Activated CD4-positive, alpha-beta T cell treated with anti-CD3 and anti-CD28 coated beads, Interleukin-2, amount 50 U/mL, for 48 hours (primary cell): ENCODE measurements at regions not wholly inside any gene's neighbourhood (a gene's known extent, or its start where the extent isn't known, plus 50 kb on each side); places are given as distances from the start of the nearest gene placed in this dataset.

ENCODE experiments used
- DNase-seq, 2 experiments: peaks; one replicate each; pipeline ENCODE4 v3.0.0-alpha.2; 2020

GRCh38 chr17:63134867-63135266, 168.8 kb downstream of the TANC2 start:
- no peak for DNase-seq

DNA sequence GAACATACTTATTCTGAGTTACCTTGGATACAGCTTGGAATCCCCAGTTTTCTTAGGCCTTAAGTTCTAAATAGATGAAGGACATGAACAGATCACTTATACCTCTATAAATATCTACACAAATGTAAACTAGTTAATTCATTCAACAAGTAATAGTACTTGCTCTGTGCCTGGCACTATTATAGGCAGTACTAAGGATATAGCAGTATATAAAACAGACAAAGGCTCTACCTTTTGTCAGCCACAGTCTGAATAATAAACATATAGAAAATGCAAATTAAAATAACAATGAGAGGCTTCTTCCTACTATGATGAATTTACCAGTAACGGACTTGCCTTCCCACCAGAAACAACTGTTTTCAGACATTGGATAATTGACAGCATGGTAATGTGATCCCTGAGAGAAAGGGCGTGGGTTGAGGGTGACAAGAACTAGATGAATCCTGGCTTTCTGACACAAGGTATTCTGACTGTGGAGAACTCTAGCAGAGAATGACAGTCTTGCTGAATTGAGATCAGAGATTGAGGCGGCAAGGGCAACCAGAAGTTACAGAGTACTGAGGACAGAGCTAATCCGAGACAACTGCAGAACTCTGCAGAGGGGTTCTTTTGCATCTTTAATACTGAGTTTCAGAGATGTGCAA, 170.5 kb downstream of the TANC2 start:
- DNase-seq: no peak

DNA sequence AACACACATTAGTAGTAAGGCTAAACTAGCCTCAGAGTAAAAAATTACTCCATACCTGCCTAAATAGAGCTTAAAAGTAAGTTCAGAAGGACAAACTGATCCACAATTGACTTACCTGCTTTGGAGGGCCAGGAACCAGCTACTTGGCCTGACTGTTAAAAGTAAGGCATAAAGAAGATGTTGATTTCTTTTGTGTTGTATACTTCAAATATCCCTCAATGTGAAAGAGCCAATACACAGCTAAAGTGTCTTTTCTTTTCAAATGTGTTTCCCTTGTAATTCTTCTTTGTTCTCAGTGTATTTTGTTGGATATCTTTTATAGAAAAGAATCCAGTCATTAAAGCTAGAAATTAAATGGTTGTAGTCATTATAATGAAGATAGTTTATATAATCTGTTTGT, 171.1 kb downstream of the TANC2 start:
- DNase-seq: no peak

- no peak for DNase-seq
These were observed 172.7 kb downstream of the TANC2 start for GRCh38 chr17:63138713-63139112.

GRCh38 chr17:63139356-63139755, 173.3 kb downstream of the TANC2 start:
- DNase-seq: no peak

DNA sequence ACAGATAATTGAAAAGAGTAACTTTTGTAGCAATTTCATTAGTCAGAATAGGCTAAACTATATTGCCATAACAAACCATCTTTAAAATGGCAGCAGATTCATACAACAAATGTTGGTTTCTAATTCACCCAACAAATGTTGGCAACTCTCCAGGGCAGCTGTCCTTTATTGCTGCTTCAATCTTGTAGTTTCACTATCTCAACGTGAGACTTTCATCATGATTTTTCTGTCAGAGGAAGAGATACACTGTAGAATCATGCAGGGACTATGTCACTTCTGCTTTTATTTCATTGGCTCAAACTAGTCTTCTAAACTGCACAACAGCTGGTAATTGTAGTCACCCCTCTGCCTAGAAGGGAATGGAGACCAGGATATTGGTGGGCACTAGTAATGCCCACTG, 174.2 kb downstream of the TANC2 start:
- DNase-seq: no peak

DNA sequence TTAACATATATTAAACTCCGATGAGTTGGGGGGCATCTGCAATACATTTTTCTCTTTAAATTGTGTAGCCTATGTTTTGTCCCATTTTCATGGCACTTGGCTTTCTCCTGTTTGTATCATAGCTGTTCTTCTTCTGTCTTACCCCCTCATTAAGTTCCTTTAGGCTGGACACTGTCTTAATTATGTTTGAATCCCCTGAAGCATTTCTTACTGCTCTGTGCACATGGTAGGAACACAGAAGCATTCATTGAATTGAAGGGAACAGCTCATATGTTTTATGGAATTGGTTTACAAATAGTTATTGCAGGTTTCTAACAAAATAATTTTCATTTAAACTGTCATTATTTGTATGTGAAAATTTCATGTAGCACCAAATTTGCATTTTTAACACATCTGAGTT, 176.8 kb downstream of the TANC2 start:
- no peak for DNase-seq

GRCh38 chr17:63150490-63150889, 184.5 kb downstream of the TANC2 start:
- no peak for DNase-seq

GRCh38 chr17:63150994-63151464, 185.0 kb downstream of the TANC2 start:
- no peak for DNase-seq

DNA sequence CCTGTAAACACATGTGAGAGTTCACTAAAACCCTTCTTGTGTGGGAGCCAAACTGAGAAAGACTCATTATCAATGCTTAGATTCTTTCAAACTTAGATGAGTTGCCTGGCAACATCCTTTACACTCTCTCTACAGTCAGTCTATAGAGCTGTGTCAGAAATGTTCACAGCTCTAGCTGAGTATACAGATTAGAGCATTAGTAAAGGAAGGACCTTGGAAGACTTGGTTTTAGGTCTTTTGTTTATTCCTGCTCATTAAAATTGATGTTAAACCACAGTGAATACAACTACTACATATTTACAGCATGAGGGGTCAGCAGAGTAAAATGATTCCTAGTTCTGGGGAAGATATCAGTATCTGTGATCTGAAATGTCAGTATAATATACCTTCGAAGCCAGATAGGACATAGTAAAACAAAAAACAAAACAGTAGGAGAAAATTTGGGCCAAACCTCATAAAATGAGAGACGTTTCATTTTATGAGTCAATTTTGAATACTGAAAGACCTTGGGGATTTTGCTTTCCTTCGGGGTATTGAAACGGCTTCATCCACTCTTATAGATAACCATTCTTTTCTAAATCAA, 186.0 kb downstream of the TANC2 start:
- DNase-seq: no peak

GRCh38 chr17:63153488-63153887, 187.5 kb downstream of the TANC2 start:
- DNase-seq: no peak

DNA sequence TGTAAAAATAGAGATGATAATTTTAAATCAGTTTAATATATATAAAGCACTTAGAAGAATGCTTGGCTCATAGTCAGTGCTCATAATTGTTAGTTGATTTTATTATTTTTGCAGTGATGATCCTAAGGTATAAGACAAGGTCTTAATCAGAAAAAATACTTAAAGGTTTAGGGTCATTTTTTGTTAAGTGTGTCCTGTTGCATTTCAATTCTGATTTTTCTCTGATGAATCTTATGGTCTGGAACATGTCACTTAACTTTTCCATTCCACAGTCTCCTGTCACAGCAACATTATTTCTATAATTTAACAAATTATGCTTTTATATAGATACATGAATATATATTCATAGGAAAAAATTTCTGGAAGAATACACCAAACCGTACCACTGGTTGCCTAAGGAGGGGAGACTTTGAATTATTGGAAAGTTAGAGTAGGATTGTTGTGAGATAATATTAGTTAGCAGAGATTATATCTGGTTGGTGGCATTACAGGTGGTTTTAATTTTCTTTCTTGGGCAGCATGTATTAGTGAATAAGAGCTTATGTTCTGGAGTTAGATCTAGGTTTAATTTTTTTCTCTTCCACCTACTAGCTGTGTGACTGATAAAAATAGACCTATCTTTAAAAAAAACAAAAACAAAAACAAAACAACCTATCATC, 188.7 kb downstream of the TANC2 start:
- no peak for DNase-seq

DNA sequence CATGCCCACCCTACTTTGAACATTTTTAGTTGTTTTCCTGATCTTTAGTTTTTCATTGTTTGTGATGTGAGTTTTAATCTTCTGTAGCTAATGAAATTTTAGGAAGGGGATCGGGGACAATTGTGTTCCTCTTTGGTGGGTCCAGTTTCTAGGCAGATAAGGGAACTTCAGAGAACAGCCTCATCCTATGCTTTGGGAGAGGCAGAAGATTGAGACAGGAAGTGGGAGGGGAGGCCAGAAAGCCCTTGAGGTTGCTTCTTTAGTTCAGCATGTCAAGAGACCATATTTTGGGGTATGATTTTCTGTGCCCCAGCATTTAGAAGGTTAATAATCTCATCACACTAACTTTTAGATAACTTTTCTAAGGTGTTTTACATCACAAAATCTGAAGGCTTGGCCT, 191.0 kb downstream of the TANC2 start:
- no peak for DNase-seq

- DNase-seq: no peak
These were observed 196.5 kb downstream of the TANC2 start for GRCh38 chr17:63162406-63163157.

- no peak for DNase-seq
These were observed 197.1 kb downstream of the TANC2 start for GRCh38 chr17:63163158-63163520.

DNA sequence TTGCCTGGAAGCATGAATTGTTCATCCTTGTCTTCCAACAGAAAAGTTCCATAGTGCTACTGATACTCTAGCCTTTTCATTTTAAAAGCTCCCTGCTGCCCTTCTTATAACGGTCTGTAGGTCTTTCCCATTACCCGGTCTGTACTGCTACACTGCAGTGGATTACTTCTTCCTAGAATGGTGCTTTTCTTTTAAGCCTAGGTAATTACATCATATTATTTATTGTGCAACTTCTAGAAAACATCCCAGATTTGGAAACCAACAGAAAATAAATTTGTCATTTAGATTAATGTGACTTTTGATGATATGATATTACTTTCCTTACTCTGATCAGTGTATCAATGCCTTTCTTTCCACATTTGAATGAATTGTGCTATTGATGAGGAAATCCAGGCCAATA, 199.4 kb downstream of the TANC2 start:
- DNase-seq: no peak

GRCh38 chr17:63170795-63171194, 204.8 kb downstream of the TANC2 start:
- DNase-seq: no peak

DNA sequence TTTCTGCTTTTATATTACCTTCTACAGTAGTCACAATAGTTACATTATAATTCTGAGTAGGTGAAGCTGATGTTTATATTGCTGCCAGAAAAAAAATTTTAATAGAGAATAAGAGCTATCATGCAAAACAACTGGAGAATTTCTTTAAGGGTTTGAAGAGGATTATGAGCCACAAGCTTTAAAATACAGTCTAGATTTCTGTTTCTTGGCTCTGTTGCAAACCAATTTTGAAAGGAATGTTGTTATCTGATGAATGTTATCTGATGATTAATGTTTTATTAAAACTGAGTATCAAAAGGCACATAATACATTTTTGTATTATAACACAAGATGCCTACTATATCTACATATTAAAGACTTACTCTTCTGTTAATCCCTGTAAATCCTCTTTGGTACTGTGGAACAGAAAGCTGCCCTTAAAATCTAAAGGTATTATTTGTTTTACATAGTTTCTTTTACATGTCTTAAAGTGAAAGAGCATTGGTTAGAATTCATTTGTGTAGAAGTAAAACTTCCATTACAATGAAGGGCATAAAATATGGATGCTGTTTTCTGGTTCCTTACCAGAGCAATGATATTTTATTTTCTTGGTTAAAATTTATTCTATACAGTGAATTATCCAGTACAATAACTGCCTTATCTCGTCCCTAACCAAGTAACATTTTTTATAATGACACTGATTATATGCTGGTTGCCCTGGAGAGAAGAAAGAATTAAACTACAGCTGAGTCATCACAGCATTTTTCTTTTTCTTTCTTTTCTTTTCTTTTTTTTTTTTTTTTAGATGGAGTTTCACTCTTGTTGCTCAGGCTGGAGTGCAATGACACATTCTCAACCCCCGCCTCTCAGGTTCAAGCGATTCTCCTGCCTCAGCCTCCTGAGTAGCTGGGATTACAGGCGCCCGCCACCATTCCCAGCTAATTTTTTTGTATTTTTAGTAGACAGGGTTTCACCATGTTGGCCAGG, 205.7 kb downstream of the TANC2 start:
- DNase-seq: no peak

DNA sequence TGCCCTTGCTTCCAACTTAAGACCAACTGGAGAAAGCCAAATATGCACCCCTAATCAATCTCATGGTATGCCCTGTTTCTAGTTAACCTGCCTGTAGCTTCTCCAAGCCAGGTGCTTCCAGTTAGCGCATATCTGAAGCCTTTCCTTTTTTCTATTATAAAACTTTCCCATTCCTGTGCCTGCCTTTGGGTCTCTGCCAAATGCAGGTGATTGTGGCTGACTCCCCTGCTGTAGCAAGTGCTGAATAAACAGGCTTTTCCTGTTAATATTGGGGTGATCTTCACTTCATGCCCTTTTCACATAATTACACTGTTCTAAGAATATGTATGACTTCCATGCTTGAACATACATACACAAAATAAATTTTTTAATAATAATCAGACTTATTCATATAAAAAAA, 207.4 kb downstream of the TANC2 start:
- DNase-seq: no peak

- DNase-seq: no peak
These were observed 207.9 kb downstream of the TANC2 start for GRCh38 chr17:63173903-63174302.

DNA sequence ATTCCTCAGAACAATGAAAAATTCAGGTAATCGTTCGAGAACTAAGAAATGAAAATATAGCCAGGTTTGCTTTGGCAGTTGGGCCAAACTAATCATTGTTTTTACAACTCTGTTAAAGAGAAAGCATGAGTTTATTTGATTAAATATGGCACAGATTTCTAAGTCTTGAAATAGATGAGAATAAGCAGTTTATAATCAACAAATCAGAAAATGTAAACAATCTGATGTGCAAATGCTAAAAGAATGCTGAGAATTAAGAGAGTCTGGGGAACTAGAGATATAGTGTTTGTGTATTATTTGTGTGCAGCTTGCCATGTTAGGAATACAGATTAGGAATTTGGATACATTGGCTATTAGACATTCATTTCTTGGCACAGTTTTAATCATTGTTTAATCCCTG, 212.5 kb downstream of the TANC2 start:
- no peak for DNase-seq

- no peak for DNase-seq
These were observed 215.8 kb downstream of the TANC2 start for GRCh38 chr17:63181856-63182255.

DNA sequence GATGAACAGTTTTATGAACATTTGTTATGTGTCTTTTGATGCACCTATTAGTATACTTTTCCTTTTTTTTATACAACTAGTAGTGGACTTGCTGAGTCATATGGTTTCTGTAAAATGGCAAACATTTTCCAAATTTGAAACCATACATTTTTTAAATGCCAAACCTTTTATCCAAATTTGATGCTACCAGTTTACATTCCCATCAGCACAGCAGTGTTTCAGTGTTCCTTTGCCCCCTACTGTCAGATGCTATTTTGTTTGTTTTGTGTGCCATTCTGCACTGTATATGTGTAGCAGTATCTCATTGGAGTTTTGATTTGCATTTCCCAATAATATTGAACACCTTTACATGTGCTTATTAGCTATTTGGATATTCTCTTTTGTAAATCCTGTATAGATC, 219.4 kb downstream of the TANC2 start:
- DNase-seq: no peak
